SU-DHL-6 (cell line): ENCODE measurements at regions not wholly inside any gene's neighbourhood (a gene's known extent, or its start where the extent isn't known, plus 50 kb on each side); places are given as distances from the start of the nearest gene placed in this dataset.

ENCODE experiments used
- H2AFZ ChIP-seq: fragments of 200-600 bp; sonication (generic); 2 replicates; pipeline ENCODE4 v1.6.1; 2014; ENCODE audit warnings: low read depth, mild to moderate bottlenecking, moderate library complexity, mixed read lengths, antibody characterized with exemption, low read length; ENCODE audit not compliant: severe bottlenecking
- H3F3A ChIP-seq: fragments of 200-600 bp; shearing (Covaris generic); 2 replicates; pipeline ENCODE4 v1.6.0; 2016; ENCODE audit warnings: antibody characterized with exemption, mild to moderate bottlenecking; ENCODE audit not compliant: insufficient read depth
- H3K27ac ChIP-seq: fragments of 200-600 bp; sonication (generic); 2 replicates; pipeline ENCODE4 v1.5.1; 2016; ENCODE audit warnings: low read depth, mild to moderate bottlenecking, low read length, moderate library complexity, mixed read lengths
- H3K27me3 ChIP-seq: fragments of 200-600 bp; sonication (generic), shearing (Covaris generic); 2 replicates; pipeline ENCODE4 v1.6.0; 2014; ENCODE audit warnings: mild to moderate bottlenecking, low read length
- H3K36me3 ChIP-seq: fragments of 200-600 bp; sonication (generic); 2 replicates; pipeline ENCODE4 v1.6.1; 2014; ENCODE audit warnings: mild to moderate bottlenecking, low read length, mixed read lengths
- H3K4me2 ChIP-seq: fragments of 300-600, 200-600 bp; shearing (Covaris generic), sonication (generic); 2 replicates; pipeline ENCODE4 v1.6.0; 2014; ENCODE audit warnings: low read length, low read depth, mild to moderate bottlenecking; ENCODE audit not compliant: poor library complexity, severe bottlenecking
- H3K4me3 ChIP-seq: fragments of 200-600 bp; sonication (generic); 2 replicates; pipeline ENCODE4 v1.5.1; 2014; ENCODE audit warnings: antibody characterized with exemption, low read length, mild to moderate bottlenecking, mixed read lengths; ENCODE audit not compliant: insufficient read depth, poor library complexity, severe bottlenecking
- H3K79me2 ChIP-seq: fragments of 200-600 bp; sonication (generic); 2 replicates; pipeline ENCODE4 v1.6.1; 2014; ENCODE audit warnings: mild to moderate bottlenecking, low read length, moderate library complexity; ENCODE audit not compliant: insufficient read depth
- H3K9ac ChIP-seq: fragments of 200-600 bp; sonication (generic); 2 replicates; pipeline ENCODE4 v1.7.0; 2014; ENCODE audit warnings: mild to moderate bottlenecking, low read length
- H3K9me2 ChIP-seq: fragments of 200-600 bp; sonication (generic); replicated peaks from 2 replicates; pipeline ENCODE4 v1.6.1; 2014; ENCODE audit warnings: low read length; ENCODE audit not compliant: insufficient read depth
- H3K9me3 ChIP-seq: fragments of 200-600 bp; sonication (generic); 2 replicates; pipeline ENCODE4 v1.6.1; 2014; ENCODE audit warnings: low read length, mixed read lengths; ENCODE audit not compliant: insufficient read depth
- H4K20me1 ChIP-seq: fragments of 200-600 bp; sonication (generic); 2 replicates; pipeline ENCODE4 v1.6.1; 2014; ENCODE audit warnings: low read depth, mild to moderate bottlenecking, antibody characterized with exemption, low read length, moderate library complexity, mixed read lengths
- EZH2phosphoT487 ChIP-seq: fragments of 200-600 bp; sonication (generic), shearing (Covaris generic); conservative IDR thresholded peaks from 2 replicates; pipeline ENCODE4 v1.6.1; 2018; ENCODE audit warnings: mild to moderate bottlenecking, antibody characterized with exemption, low read length, moderate library complexity, mixed read lengths
- TF ChIP-seq, protein P1 (sequence below): fragments of 200-600 bp; sonication (generic); IDR thresholded peaks from one replicate; pipeline ENCODE4 v1.5.1; 2017; ENCODE audit warnings: antibody characterized with exemption, mild to moderate bottlenecking, low read length, moderate library complexity; ENCODE audit not compliant: insufficient read depth, poor library complexity, severe bottlenecking

GRCh38 chr15:37574985-37575384 is 359.5 kb upstream of the TMCO5A start:
- Histone ChIP-seq H3K4me3 (no peak overlapping the region), H3K27ac (no peak overlapping the region), H3F3A (no peaks in the 10 kb centered on the region), H3K9ac (no peak overlapping the region), H3K9me3 (no peaks in the 10 kb centered on the region), H2AFZ (no peak overlapping the region), H3K79me2 (no peaks in the 10 kb centered on the region), H3K4me2 (no peak overlapping the region), H3K27me3 (no peaks in the 10 kb centered on the region), H4K20me1 (no peaks in the 10 kb centered on the region), H3K36me3 (no peaks in the 10 kb centered on the region), H3K9me2 (no peaks in the 10 kb centered on the region)
- TF ChIP-seq, protein P1, sequence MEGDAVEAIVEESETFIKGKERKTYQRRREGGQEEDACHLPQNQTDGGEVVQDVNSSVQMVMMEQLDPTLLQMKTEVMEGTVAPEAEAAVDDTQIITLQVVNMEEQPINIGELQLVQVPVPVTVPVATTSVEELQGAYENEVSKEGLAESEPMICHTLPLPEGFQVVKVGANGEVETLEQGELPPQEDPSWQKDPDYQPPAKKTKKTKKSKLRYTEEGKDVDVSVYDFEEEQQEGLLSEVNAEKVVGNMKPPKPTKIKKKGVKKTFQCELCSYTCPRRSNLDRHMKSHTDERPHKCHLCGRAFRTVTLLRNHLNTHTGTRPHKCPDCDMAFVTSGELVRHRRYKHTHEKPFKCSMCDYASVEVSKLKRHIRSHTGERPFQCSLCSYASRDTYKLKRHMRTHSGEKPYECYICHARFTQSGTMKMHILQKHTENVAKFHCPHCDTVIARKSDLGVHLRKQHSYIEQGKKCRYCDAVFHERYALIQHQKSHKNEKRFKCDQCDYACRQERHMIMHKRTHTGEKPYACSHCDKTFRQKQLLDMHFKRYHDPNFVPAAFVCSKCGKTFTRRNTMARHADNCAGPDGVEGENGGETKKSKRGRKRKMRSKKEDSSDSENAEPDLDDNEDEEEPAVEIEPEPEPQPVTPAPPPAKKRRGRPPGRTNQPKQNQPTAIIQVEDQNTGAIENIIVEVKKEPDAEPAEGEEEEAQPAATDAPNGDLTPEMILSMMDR = no peak
- TF ChIP-seq EZH2phosphoT487 = no peak

DNA sequence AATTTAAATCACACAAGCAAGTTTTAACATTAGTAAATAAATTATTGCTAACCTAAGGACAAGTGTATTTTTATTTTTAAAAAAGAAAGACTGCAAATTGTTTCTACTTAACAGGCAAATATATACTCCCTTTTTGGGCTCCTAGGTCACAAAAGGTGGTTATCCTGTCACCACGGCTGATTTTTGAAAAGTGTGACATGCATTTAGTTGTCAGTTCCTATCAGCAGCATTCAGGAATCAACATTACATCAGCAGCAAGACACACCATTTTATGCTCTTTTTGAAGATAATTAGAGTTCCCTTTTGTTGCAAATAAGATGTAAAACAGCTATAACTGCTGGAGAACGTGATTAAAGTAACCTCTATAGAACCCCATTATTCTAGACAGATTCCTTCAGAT is 357.5 kb upstream of the TMCO5A start:
- no peak overlapping the region for H3K27ac ChIP-seq
- TF ChIP-seq, protein P1 = no peak
- TF ChIP-seq EZH2phosphoT487 = no peak
- no peak overlapping the region for H3K9ac ChIP-seq

GRCh38 chr15:37581866-37582532 is 352.4 kb upstream of the TMCO5A start:
- Histone ChIP-seq H3K9ac (no peak overlapping the region), H3F3A (no peaks in the 10 kb centered on the region), H3K36me3 (no peaks in the 10 kb centered on the region), H3K4me3 (no peak overlapping the region), H3K27me3 (no peaks in the 10 kb centered on the region), H3K9me3 (peaks cover 12% of the 10 kb centered on the region; the same call in 1 of the 2 replicates), H3K9me2 (no peaks in the 10 kb centered on the region), H2AFZ (no peak overlapping the region), H4K20me1 (no peaks in the 10 kb centered on the region), H3K4me2 (no peak overlapping the region), H3K27ac (no peak overlapping the region), H3K79me2 (no peaks in the 10 kb centered on the region)
- no peak for TF ChIP-seq EZH2phosphoT487
- TF ChIP-seq, protein P1 = no peak

More for the DNA sequence above, 357.5 kb upstream of the TMCO5A start:
- no peaks in the 10 kb centered on the region for H3F3A ChIP-seq
- no peaks in the 10 kb centered on the region for H3K9me2 ChIP-seq
- no peaks in the 10 kb centered on the region for H3K27me3 ChIP-seq
- no peaks in the 10 kb centered on the region for H3K36me3 ChIP-seq
- peaks cover under 1% of the 10 kb centered on the region; the same call in 1 of the 2 replicates for H3K9me3 ChIP-seq
- H2AFZ ChIP-seq = no peak overlapping the region
- no peak overlapping the region for H3K4me2 ChIP-seq
- H3K79me2 ChIP-seq = no peaks in the 10 kb centered on the region
- H4K20me1 ChIP-seq = no peaks in the 10 kb centered on the region
- H3K4me3 ChIP-seq = no peak overlapping the region
